GM13976 (cell line): ENCODE measurements at regions not wholly inside any gene's neighbourhood (a gene's known extent, or its start where the extent isn't known, plus 50 kb on each side); places are given as distances from the start of the nearest gene placed in this dataset.

Experiments
- DNase-seq: peaks from one replicate; pipeline ENCODE4 v3.0.0; 2012; ENCODE audit warnings: low spot score
- CTCF ChIP-seq: IDR thresholded peaks from 2 replicates; pipeline ENCODE4 v1.5.1; 2012; ENCODE audit warnings: borderline replicate concordance, mild to moderate bottlenecking; ENCODE audit not compliant: insufficient read depth; ENCODE audit errors: extremely low read depth, missing control alignments, control extremely low read depth
- in situ Hi-C: fragments of 300-500 bp; cut with MboI; formaldehyde crosslinking; loops from one replicate; pipeline ENCODE4 v1.12.0; 2022; ENCODE audit warnings: low sequenced_read_pairs, mixed read lengths, inconsistent platforms; ENCODE audit not compliant: unreplicated experiment

- in situ Hi-C loops = no loop called here
- no peak for DNase-seq
- TF ChIP-seq CTCF = no peak
These were observed 428.0 kb downstream of the TMEM135 start for GRCh38 chr11:87465716-87466115.

GRCh38 chr11:87463486-87464102, 425.9 kb downstream of the TMEM135 start:
- TF ChIP-seq CTCF = peak; percentile 10
- in situ Hi-C loops = no loop called here
- peak; percentile 4 for DNase-seq

GRCh38 chr11:87462171-87462570, 424.4 kb downstream of the TMEM135 start:
- in situ Hi-C loops = no loop called here
- DNase-seq = no peak
- no peak for TF ChIP-seq CTCF

- TF ChIP-seq CTCF = no peak
- no peak for DNase-seq
- in situ Hi-C loops = no loop called here
These were observed 423.3 kb downstream of the TMEM135 start for GRCh38 chr11:87460842-87461637.

GRCh38 chr11:87460279-87460678, 422.5 kb downstream of the TMEM135 start:
- TF ChIP-seq CTCF = no peak
- DNase-seq = no peak
- in situ Hi-C loops = no loop called here

GRCh38 chr11:87459351-87459750, 421.6 kb downstream of the TMEM135 start:
- in situ Hi-C loops = no loop called here
- DNase-seq = no peak
- no peak for TF ChIP-seq CTCF

- DNase-seq = no peak
- TF ChIP-seq CTCF = no peak
- in situ Hi-C loops = no loop called here
These were observed 418.8 kb downstream of the TMEM135 start for GRCh38 chr11:87456499-87456898.
